ENCODE measurements at regions not wholly inside any gene's neighbourhood (a gene's known extent, or its start where the extent isn't known, plus 50 kb on each side); places are given as distances from the start of the nearest gene placed in this dataset.

DNA sequence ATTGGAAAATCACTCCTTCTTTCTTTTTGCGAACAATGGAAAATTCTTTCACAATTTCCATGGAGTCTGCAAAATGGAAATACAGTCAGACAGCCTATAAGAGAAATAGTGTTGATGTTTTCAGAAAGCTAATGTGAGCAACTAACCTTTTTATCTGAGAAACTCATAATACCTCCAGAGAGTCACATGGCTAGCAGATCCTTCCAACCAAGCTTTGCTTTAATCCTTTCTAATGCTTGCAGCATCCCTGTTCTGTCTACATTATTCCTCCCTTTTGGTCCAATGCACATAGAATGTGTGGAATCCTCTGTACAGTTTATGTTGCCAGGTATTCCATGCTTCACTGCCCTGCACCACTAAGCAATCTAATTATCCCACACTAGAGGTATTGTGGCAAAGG lies 717.5 kb upstream of the LRRN3 start:
- no peak for TF ChIP-seq CTCF (tag by site-specific recombination; IDR thresholded peaks at IDR 0.05)
- no peak for TF ChIP-seq SP2 (tag by site-specific recombination; IDR thresholded peaks at IDR 0.05)
- no peak for TF ChIP-seq ZNF514 (tag by site-specific recombination; IDR thresholded peaks at IDR 0.05)
- TF ChIP-seq, protein P1, sequence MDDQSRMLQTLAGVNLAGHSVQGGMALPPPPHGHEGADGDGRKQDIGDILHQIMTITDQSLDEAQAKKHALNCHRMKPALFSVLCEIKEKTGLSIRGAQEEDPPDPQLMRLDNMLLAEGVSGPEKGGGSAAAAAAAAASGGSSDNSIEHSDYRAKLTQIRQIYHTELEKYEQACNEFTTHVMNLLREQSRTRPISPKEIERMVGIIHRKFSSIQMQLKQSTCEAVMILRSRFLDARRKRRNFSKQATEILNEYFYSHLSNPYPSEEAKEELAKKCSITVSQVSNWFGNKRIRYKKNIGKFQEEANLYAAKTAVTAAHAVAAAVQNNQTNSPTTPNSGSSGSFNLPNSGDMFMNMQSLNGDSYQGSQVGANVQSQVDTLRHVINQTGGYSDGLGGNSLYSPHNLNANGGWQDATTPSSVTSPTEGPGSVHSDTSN (CRISPR knock-in tag; IDR thresholded peaks at IDR 0.05) = no peak
- no peak for TF ChIP-seq ZNF449 (tag by site-specific recombination; IDR thresholded peaks at IDR 0.05)
- no peak for TF ChIP-seq ZNF501 (tag by site-specific recombination; IDR thresholded peaks at IDR 0.05)
- TF ChIP-seq, protein P2, sequence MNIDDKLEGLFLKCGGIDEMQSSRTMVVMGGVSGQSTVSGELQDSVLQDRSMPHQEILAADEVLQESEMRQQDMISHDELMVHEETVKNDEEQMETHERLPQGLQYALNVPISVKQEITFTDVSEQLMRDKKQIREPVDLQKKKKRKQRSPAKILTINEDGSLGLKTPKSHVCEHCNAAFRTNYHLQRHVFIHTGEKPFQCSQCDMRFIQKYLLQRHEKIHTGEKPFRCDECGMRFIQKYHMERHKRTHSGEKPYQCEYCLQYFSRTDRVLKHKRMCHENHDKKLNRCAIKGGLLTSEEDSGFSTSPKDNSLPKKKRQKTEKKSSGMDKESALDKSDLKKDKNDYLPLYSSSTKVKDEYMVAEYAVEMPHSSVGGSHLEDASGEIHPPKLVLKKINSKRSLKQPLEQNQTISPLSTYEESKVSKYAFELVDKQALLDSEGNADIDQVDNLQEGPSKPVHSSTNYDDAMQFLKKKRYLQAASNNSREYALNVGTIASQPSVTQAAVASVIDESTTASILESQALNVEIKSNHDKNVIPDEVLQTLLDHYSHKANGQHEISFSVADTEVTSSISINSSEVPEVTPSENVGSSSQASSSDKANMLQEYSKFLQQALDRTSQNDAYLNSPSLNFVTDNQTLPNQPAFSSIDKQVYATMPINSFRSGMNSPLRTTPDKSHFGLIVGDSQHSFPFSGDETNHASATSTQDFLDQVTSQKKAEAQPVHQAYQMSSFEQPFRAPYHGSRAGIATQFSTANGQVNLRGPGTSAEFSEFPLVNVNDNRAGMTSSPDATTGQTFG (tag by site-specific recombination; IDR thresholded peaks at IDR 0.05; ENCODE audit: borderline replicate concordance) = no peak
- no peak for TF ChIP-seq GLIS1 (tag by site-specific recombination; IDR thresholded peaks at IDR 0.05)
- TF ChIP-seq ZNF639 (tag by site-specific recombination; IDR thresholded peaks at IDR 0.05) = no peak
- TF ChIP-seq ZNF24 (tag by site-specific recombination; IDR thresholded peaks at IDR 0.05) = no peak
- no peak for TF ChIP-seq ZNF140 (tag by site-specific recombination; IDR thresholded peaks at IDR 0.05)
